ENCODE measurements at regions not wholly inside any gene's neighbourhood (a gene's known extent, or its start where the extent isn't known, plus 50 kb on each side); places are given as distances from the start of the nearest gene placed in this dataset.

- TF ChIP-seq, protein P1, sequence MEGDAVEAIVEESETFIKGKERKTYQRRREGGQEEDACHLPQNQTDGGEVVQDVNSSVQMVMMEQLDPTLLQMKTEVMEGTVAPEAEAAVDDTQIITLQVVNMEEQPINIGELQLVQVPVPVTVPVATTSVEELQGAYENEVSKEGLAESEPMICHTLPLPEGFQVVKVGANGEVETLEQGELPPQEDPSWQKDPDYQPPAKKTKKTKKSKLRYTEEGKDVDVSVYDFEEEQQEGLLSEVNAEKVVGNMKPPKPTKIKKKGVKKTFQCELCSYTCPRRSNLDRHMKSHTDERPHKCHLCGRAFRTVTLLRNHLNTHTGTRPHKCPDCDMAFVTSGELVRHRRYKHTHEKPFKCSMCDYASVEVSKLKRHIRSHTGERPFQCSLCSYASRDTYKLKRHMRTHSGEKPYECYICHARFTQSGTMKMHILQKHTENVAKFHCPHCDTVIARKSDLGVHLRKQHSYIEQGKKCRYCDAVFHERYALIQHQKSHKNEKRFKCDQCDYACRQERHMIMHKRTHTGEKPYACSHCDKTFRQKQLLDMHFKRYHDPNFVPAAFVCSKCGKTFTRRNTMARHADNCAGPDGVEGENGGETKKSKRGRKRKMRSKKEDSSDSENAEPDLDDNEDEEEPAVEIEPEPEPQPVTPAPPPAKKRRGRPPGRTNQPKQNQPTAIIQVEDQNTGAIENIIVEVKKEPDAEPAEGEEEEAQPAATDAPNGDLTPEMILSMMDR (IDR thresholded peaks at IDR 0.05): no peak
- TF ChIP-seq EP300 (IDR thresholded peaks at IDR 0.05) (no peak), POLR2AphosphoS5 (IDR thresholded peaks at IDR 0.05) (no peak)
Observed at GRCh38 chr21:15400905-15401304, 328.9 kb upstream of the USP25 start.
